HEK293 (cell line): ENCODE measurements at regions not wholly inside any gene's neighbourhood (a gene's known extent, or its start where the extent isn't known, plus 50 kb on each side); places are given as distances from the start of the nearest gene placed in this dataset.

Source experiments
- CTCF ChIP-seq: fragments of 450-650 bp; formaldehyde crosslinking; IDR thresholded peaks from 2 replicates; pipeline ENCODE4 v1.5.1; 2016; ENCODE audit warnings: missing biosample characterization, missing genetic modification characterization
- ZNF398 ChIP-seq: fragments of 450-650 bp; formaldehyde crosslinking; IDR thresholded peaks from 2 replicates; pipeline ENCODE4 v1.5.1; 2017; ENCODE audit warnings: missing biosample characterization, missing genetic modification characterization
- ZSCAN5A ChIP-seq: fragments of 450-650 bp; formaldehyde crosslinking; IDR thresholded peaks from 2 replicates; pipeline ENCODE4 v1.5.1; 2016; ENCODE audit warnings: missing biosample characterization, missing genetic modification characterization

- TF ChIP-seq ZNF398 (no peak), CTCF (tag by site-specific recombination) (no peak), ZSCAN5A (no peak)
Observed at GRCh38 chr4:72627723-72628122, 58.7 kb upstream of the ADAMTS3 start.
